Right ventricle myocardium inferior (tissue), 1 donor: ENCODE measurements at regions not wholly inside any gene's neighbourhood (a gene's known extent, or its start where the extent isn't known, plus 50 kb on each side); places are given as distances from the start of the nearest gene placed in this dataset.

Experiments
- ATAC-seq: fragments of 200-7000 bp; cut with Tn5 transposase; one replicate; pipeline ENCODE4 v1.9.1; 2020; ENCODE audit warnings: mild to moderate bottlenecking, moderate library complexity
- DNase-seq: peaks from one replicate; pipeline ENCODE4 v3.0.0; 2021; ENCODE audit errors: missing footprints
- intact Hi-C: fragments of 100-400 bp; cut with DNase I; formaldehyde crosslinking; loops from one replicate; pipeline ENCODE4 v1.11.0; 2022
- donor health status: DM: no; HTN: yes; CAD: no; lungs with severe emphysema.

DNA sequence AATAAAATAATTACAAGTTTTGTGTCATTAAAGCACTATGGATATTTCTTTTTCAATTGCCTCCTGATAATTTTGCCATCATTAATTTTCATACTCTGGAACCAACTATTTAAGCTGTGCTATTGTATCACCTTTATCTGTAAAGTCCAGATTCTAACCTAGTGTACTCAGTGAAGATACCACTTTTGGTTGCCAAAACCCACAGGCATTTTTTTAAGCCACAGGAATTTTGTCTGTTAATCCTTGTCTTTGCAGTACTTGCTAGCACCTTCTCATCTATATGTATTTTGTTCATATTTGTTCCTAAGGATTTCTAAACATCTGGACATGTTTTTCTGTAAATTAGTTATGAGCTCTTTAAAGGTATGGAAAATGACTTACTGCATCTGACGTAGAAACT lies 481.4 kb upstream of the DAB2 start:
- DNase-seq, result no peak
- no peak for ATAC-seq
- intact Hi-C loops, result no loop called here

GRCh38 chr5:39905356-39905755 lies 480.6 kb upstream of the DAB2 start:
- intact Hi-C loops, result no loop called here
- no peak for DNase-seq
- no peak for ATAC-seq

- DNase-seq (no peak), ATAC-seq (no peak)
- intact Hi-C loops, result no loop called here
Observed at GRCh38 chr5:39902626-39903025, 477.8 kb upstream of the DAB2 start.

- intact Hi-C loops, result no loop called here
- no peak for DNase-seq
Observed at GRCh38 chr5:39898731-39899130, 474.0 kb upstream of the DAB2 start.

DNA sequence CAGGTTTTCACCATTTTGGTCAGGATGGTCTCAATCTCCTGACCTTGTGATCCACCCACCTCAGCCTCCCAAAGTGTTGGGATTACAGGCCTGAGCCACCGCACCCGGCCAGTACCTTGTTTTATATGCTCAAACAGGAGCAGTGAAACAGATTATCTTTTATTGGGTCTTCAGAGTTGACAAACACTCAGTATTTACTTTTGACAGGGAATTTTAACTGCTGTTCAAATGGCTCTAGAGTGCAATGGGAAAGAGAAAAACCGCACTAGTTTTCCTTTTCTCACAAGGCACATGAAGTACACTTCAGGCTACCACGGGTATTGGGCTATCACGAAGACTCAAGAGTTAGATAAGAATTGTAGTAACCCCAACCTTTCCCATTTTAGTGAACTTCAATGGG lies 471.9 kb upstream of the DAB2 start:
- intact Hi-C loops, result no loop called here
- ATAC-seq (no peak), DNase-seq (no peak)

More at GRCh38 chr5:39898731-39899130, 474.0 kb upstream of the DAB2 start:
- ATAC-seq, result no peak

DNA sequence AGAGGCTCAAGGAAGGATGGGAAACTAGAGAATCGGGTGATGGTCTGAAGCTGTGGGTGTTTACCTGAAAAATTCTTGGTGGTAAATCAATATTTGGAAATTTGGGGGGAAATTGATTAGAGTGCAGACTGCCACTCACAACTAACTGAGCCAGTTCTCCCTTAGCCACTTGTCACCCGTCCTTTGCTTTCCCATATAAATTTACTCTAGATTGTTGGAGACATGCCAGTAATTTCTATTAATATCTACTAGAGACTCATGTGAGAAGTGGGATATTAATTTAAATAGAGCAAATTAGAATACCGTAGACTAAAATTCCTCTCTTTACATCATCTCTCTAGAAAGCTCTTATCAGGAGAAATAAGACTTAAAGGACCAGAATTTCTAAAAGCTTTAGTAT lies 471.3 kb upstream of the DAB2 start:
- ATAC-seq (no peak), DNase-seq (no peak)
- intact Hi-C loops, result no loop called here

- intact Hi-C loops, result no loop called here
- ATAC-seq (no peak), DNase-seq (no peak)
Observed at GRCh38 chr5:39892708-39893107, 467.9 kb upstream of the DAB2 start.

DNA sequence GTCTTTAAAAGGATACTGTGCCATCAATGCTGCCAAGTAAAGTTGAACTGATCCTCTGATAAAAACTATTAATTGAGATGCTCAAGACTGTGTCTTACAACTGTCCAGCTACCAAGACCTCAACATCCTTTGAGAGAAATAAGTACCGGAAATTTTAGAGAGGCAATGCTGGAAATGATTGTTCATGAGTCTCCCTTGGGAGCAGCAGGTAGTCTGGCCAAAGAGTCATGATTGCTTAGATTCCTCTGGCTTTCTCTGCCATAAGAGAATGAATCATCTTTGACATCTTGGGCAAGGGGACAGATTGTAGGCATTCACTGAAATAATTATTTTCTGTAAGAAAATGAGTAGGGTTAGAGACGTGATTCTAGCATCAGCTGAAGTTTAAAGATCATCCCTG lies 466.6 kb upstream of the DAB2 start:
- no peak for DNase-seq
- intact Hi-C loops, result no loop called here
- no peak for ATAC-seq

DNA sequence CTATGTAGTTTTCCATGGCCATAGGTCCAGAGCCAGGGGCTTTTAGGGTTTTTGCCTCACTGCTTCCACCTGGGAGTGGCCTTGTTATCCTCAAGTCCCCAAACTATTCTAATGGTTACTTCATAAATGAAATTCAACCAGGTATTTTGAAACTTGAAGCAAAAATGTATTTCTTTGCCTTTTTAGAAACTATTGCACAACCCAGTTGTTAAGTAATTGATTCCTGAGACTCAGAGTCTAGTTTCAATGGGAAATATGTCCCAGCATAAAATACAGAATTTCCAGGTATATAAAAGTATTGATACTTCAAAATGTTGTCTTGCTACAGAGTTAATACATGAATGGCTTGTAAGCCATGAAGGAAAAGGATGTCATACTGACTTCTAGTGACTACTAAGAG lies 456.2 kb upstream of the DAB2 start:
- intact Hi-C loops, result no loop called here
- no peak for ATAC-seq

GRCh38 chr5:39877479-39877878 lies 452.7 kb upstream of the DAB2 start:
- no peak for ATAC-seq
- no peak for DNase-seq
- intact Hi-C loops, result no loop called here

More for the DNA sequence above, 456.2 kb upstream of the DAB2 start:
- no peak for DNase-seq

DNA sequence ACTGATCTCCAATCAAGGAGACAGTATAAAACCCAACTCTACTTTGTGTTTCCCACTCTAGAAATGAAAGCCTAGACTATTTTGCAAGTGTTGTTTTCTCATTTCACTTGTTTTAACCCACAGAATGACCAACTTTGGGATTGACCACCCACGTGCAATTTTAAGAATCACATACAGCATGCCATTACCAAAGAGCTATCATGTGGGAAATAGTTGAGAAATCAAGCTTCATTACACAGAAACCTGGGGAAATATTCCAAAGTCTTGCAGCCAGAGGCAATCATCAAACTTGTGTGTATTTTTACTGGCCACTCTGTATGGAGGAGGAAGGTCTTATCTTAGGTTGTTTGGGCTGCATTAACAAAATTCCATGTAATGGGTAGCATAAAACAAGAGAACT lies 451.4 kb upstream of the DAB2 start:
- ATAC-seq (no peak), DNase-seq (no peak)
- intact Hi-C loops, result no loop called here

DNA sequence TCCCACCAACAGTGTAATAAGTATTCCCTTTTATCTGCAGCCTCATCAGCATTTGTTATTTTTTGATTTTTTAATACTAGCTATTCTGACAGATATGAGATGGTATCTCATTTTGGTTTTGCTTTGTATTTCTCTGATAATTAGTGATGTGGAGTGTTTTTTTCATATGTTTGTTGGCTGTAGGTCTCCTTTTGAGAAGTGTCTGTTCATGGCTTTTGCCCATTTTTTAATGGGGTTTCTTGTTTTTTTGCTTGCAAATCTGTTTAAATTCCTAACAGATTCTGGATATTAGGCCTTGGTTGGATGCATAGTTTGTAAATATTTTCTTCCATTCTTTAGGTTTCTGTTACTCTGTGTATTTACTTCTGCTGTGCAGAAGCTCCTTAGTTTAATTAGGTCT lies 445.4 kb upstream of the DAB2 start:
- ATAC-seq (no peak), DNase-seq (no peak)
- intact Hi-C loops, result no loop called here

DNA sequence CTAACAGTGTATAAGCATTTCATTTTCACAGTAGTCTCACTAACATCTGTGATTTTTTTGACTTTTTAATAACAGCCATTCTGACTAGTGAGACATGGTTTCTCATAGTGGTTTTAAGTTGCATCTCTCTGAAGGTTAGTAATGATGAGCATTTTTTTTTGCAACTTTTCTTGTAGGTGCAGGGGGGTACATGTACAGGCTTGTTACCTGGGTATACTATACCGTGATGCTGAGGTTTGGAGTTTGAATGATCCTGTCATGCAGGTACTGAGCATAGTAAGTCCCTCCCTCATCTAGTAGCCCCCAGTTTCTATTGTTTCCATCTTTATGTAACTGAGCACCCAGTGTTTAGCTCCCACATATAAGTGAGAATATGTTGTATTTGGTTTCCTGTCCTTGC lies 444.6 kb upstream of the DAB2 start:
- DNase-seq (no peak), ATAC-seq (no peak)
- intact Hi-C loops, result no loop called here

DNA sequence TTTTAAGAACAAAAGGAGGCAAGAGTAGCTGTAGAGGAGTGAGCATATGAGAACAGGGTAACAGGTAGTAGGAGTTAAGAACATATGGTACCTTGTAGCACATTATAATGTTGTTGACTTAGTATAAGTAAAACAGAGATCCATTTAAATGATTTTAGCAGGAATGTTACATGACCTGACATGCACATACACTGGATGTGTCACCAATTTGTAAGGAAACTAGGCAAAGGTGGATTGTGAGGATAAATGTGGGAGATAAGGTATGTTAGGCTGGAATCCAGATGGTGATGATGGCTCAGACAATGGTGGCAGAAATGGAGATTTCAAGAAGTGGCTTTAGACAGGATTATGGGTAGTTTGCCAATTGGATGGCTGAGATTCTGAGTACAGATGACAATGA lies 443.1 kb upstream of the DAB2 start:
- no peak for DNase-seq
- intact Hi-C loops, result no loop called here
- ATAC-seq, result no peak

- DNase-seq (no peak), ATAC-seq (no peak)
- intact Hi-C loops, result no loop called here
Observed at GRCh38 chr5:39863926-39864552, 439.3 kb upstream of the DAB2 start.

DNA sequence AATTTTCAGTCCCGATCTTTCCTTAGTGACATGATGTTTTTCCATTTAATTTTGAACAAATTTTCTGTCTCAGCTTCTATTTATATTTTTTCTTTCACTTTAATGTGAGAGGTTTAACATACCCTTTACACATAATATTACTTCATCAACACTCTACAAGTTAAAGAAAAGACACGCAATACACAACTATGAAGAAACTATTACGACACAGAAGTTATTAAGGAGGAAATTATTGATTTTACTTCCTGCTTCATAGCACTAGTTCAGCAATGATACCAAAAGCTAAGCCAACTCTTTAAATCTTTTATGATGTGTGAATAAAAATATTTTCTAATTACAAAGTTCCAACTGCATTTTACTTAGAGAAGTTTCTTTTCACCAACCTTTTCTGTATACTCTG lies 432.3 kb upstream of the DAB2 start:
- intact Hi-C loops, result no loop called here
- ATAC-seq (no peak), DNase-seq (no peak)

DNA sequence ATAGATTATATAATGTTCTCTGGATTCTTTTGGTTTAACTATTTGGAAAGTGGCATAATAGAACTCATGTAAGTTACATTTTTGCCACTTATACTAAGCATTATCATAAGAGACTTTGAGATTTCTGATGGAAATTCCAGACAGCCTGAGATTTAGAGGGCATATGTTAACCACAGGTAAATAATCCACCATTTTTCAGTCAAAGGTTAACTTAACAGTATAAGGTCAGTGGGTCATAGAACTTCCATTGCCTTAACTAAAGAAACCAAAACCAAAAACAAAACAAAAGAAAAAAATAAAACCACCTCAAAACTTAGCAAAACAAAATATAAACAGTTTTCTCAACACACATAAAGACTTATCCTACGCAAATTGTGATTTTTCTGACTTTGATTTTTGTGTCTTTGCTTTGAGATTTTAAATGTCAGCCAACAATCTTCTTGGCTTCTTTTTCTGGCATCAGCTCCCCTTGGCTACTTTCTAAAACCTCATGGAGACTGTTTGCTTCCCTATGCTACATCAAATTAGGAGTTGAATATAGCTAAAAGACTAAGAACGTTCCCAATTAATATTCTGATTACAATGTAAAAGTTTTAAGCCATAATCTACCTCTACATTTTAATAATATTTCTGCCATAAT lies 430.1 kb upstream of the DAB2 start:
- DNase-seq (no peak), ATAC-seq (no peak)
- intact Hi-C loops, result no loop called here

GRCh38 chr5:39850291-39850690 lies 425.5 kb upstream of the DAB2 start:
- intact Hi-C loops, result no loop called here
- ATAC-seq (no peak), DNase-seq (no peak)

DNA sequence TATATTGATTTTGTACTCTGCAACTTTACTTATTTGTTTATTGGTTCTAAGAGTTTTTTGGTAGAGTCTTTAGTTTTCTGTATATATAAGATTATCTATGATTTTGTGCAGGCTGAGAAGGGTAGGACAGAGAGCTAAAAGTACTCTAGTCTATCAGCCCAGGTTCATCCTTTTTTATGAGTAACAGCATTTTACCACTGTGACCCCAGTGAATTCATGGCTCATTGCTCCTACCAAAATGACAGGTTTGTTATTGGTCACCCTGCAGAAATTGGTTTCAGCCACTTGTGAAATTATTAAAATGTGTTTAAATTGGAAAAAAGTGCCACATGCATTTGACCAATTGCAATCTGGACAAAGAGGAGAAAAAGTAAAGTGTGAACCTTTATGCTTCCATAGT lies 421.4 kb upstream of the DAB2 start:
- ATAC-seq, result no peak
- intact Hi-C loops, result no loop called here
- DNase-seq, result no peak

GRCh38 chr5:39843767-39844166 lies 419.0 kb upstream of the DAB2 start:
- DNase-seq, result no peak
- ATAC-seq, result no peak
- intact Hi-C loops, result no loop called here

DNA sequence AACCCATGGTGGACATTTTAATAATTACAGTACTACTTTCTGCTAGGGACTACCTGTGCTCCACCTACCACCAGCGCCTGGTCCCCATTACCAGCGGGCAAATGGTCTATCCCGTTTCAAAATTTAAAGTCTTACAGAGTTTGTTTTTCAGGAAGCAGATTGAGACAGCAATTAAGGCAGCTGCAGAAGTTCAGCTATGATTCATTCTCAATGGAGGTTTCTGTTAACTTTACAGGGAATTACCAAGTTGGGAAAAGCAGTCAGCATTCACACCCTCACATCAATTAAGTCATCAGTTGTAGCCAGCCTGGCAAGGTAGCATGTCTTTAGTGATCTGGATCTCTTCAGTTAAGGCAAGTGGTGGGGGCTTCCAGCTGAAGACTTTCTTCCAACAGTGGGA lies 410.6 kb upstream of the DAB2 start:
- ATAC-seq (no peak), DNase-seq (no peak)
- intact Hi-C loops, result no loop called here
